ENCODE measurements at regions not wholly inside any gene's neighbourhood (a gene's known extent, or its start where the extent isn't known, plus 50 kb on each side); places are given as distances from the start of the nearest gene placed in this dataset.

DNA sequence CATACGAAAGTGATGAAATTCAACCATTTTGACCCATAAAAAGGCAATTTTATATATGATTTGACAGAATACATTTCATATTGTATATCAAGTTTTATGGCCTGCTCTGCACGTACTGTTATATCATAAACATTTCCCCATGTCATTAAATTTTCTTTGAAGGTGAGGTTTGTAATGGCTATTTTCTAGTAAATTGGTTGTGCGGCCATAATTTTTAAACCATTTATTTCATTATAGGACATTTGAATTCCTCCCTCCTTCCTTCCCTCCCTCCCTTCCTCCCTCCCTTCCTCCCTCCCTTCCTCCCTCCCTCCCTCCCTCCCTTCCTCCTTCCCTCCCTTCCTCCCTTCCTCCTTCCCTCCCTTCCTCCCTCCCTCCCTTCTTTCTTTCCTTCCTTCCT is 87.4 kb upstream of the AGBL1 start:
- ChIA-PET POLR2A (no interaction called here), CTCF (no interaction called here)
- no peaks in the 10 kb centered on the region for H3K79me2 ChIP-seq (ENCODE audit: control insufficient read depth, insufficient read depth, low read length)
- H2AFZ ChIP-seq (ENCODE audit: low read depth, low read length) = no peak overlapping the region
- H3K4me2 ChIP-seq (ENCODE audit: insufficient read depth, low read length) = no peak overlapping the region
- H3K4me1 ChIP-seq (ENCODE audit: control insufficient read depth, extremely low read depth, insufficient read depth, low read length) = no peaks in the 10 kb centered on the region
- dilution Hi-C loops (cut with MboI; ENCODE audit: extremely low pct_ligation_motif_present, low sequenced_read_pairs) = no loop called here
- H3K4me3 ChIP-seq (replicated peaks in 1 of 3; ENCODE audit: insufficient read depth in 1 of 3, low read depth in 1 of 3, low read length in 3 of 3) = no peak overlapping the region
- intact Hi-C loops (cut with micrococcal nuclease) = no loop called here
- no peaks in the 10 kb centered on the region for H3K36me3 ChIP-seq (ENCODE audit: control insufficient read depth in 2 of 2, extremely low read depth in 1 of 2, insufficient read depth in 2 of 2, low read length in 2 of 2)
- H3K27me3 ChIP-seq (ENCODE audit: control insufficient read depth in 2 of 2, insufficient read depth in 2 of 2, low read length in 2 of 2) = no peaks in the 10 kb centered on the region
- DNase-seq (ENCODE audit: low read depth, low spot score) (no peak), FAIRE-seq (no peak)
- H3K9me1 ChIP-seq (replicated peaks; ENCODE audit: control insufficient read depth, extremely low read depth, insufficient read depth, low read length) = no peaks in the 10 kb centered on the region
- no peak overlapping the region for H3K27ac ChIP-seq (ENCODE audit: insufficient read depth, low read depth, low read length)
- H3K9me3 ChIP-seq (replicated peaks; ENCODE audit: control insufficient read depth, insufficient read depth, low read length) = peaks cover 5% of the 10 kb centered on the region
- TF ChIP-seq POLR2A (IDR thresholded peaks at IDR 0.05; ENCODE audit: low read depth, low read length) (no peak), FOS (IDR thresholded peaks at IDR 0.05; ENCODE audit: borderline replicate concordance, insufficient read depth, low read length) (no peak), JUN (IDR thresholded peaks at IDR 0.05; ENCODE audit: borderline replicate concordance, insufficient read depth, insufficient read length, low read depth) (no peak), GATA2 (IDR thresholded peaks at IDR 0.05; ENCODE audit: insufficient read depth, insufficient read length, low read depth, low read length) (no peak), EZH2 (IDR thresholded peaks at IDR 0.05; ENCODE audit: borderline replicate concordance, low read depth, low read length, severe bottlenecking) (no peak), CTCF (IDR thresholded peaks at IDR 0.05; ENCODE audit: extremely low read depth in 1 of 2, insufficient read depth in 1 of 2, low read depth in 1 of 2, low read length in 2 of 2) (no peak), MYC (IDR thresholded peaks at IDR 0.05; ENCODE audit: low read depth, low read length) (no peak), POLR2AphosphoS5 (IDR thresholded peaks at IDR 0.05; ENCODE audit: insufficient read depth, low read depth, low read length) (no peak)
- TF ChIP-seq, protein P1, sequence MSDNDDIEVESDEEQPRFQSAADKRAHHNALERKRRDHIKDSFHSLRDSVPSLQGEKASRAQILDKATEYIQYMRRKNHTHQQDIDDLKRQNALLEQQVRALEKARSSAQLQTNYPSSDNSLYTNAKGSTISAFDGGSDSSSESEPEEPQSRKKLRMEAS (IDR thresholded peaks at IDR 0.05; ENCODE audit: insufficient read depth, insufficient read length) = no peak
- no TSS peak for BruUV-seq (replicated peaks)
- no peaks in the 10 kb centered on the region for H4K20me1 ChIP-seq (replicated peaks; ENCODE audit: control insufficient read depth, extremely low read depth, insufficient read depth, low read length)
- no peak overlapping the region for H3K9ac ChIP-seq (replicated peaks; ENCODE audit: extremely low read depth, insufficient read depth, low read length)

Measured in endothelial cell of umbilical vein (primary cell).